Heart left ventricle (tissue), 16 donors: ENCODE measurements at regions not wholly inside any gene's neighbourhood (a gene's known extent, or its start where the extent isn't known, plus 50 kb on each side); places are given as distances from the start of the nearest gene placed in this dataset.

ENCODE experiments used
- ATAC-seq, 4 donors: fragments of 200-7000 bp; cut with Tn5 transposase; one replicate each; pipeline ENCODE4 v1.9.1; 2020 to 2022; ENCODE audit warnings: moderate library complexity in 4 of 4, mild to moderate bottlenecking in 3 of 4, moderate number of reproducible peaks in 1 of 4
- DNase-seq, 5 donors: peaks; one replicate each; pipeline ENCODE4 v3.0.0-alpha.2; 2020
- H3K27ac ChIP-seq, 12 donors: fragments of 200-600 bp; sonication (generic) in 4 of 12; one replicate each; pipeline versions ENCODE4 v1.5.0 to v1.8.0; 2016 to 2022; ENCODE audit warnings: mild to moderate bottlenecking in 2 of 12
- H3K27me3 ChIP-seq, 9 donors: fragments of 200-600 bp; sonication (generic) in 2 of 9; one replicate each; pipeline versions ENCODE4 v1.5.1 to v1.8.0; 2016 to 2022; ENCODE audit warnings: mild to moderate bottlenecking in 3 of 9
- H3K36me3 ChIP-seq, 9 donors: fragments of 200-600 bp; sonication (generic) in 2 of 9; one replicate each; pipeline versions ENCODE4 v1.5.0 to v1.8.0; 2018 to 2022; ENCODE audit warnings: mild to moderate bottlenecking in 2 of 9
- H3K4me1 ChIP-seq, 12 donors: fragments of 200-600 bp; sonication (generic) in 4 of 12; one replicate each; pipeline versions ENCODE4 v1.5.0 to v1.8.0; 2016 to 2022; ENCODE audit warnings: mild to moderate bottlenecking in 3 of 12
- H3K4me3 ChIP-seq, 12 donors: fragments of 200-600 bp; sonication (generic) in 4 of 12; one replicate each; pipeline versions ENCODE4 v1.5.0 to v1.8.0; 2017 to 2022; ENCODE audit warnings: mild to moderate bottlenecking in 9 of 12, moderate library complexity in 4 of 12
- H3K9me3 ChIP-seq, 12 donors: fragments of 200-600 bp; sonication (generic) in 4 of 12; one replicate each; pipeline versions ENCODE4 v1.5.0 to v1.8.0; 2016 to 2022; ENCODE audit warnings: mild to moderate bottlenecking in 1 of 12
- CTCF ChIP-seq, 12 donors: fragments of 200-600 bp; sonication (generic) in 4 of 12; IDR thresholded peaks; one replicate each; pipeline versions ENCODE4 v1.5.0 to v1.8.0; 2018 to 2022; ENCODE audit warnings: antibody characterized with exemption in 12 of 12, mild to moderate bottlenecking in 5 of 12
- POLR2A ChIP-seq, 2 donors: fragments of 450-650 bp; IDR thresholded peaks; one replicate each; pipeline ENCODE4 v1.6.1; 2017; ENCODE audit warnings: antibody characterized with exemption in 2 of 2, mild to moderate bottlenecking in 2 of 2, moderate library complexity in 2 of 2
- WGBS, 4 donors: extraction: QIAGEN DNeasy Blood & Tissue Kit in 2 of 4; methylation state at CpG; one replicate each; pipeline versions ENCODE4 v1.1.5 to v1.1.7; 2013 to 2018; 5-methylcytosine and 5-hydroxymethylcytosine counted together
- intact Hi-C, 10 donors: fragments of 100-400 bp; cut with DNase I; formaldehyde crosslinking; loops; one replicate each; pipeline versions ENCODE4 v1.11.1 to v1.14.2; 2022
- donor health status: ischemic (EF 13 %, LVEDD 7.1; RV severe dilation, severe dysfunction).
- donor health status: healthy with polysubstance abuse.
- donor health status: DM: no; HTN: yes; CAD: no.
- donor health status: DM: no; HTN: no; CAD: no.
- donor health status: ischemic (EF 25% LVEDD 6.9; RV normal size, moderate dysfunction).
- donor health status: ischemic (EF 25% LVEDD 5.7; RV mildly dilated, moderate dysfunction).
- donor health status: healthy.
- donor health status: DM: yes; HTN: yes; CAD: no.
- donor health status: ischemic (EF 35%, LVEDD 5.7; RV mildly dilated, moderate dysfunction).
- donor health status: nonischemic (EF 11% LVEDD 7.7; RV severe dilation, severe dysfunction).
- donor health status: DM: yes; HTN: yes; CAD: no.
- donor health status: PGD.
- donor health status: ischemic (EF 29% LVEDD 5.4; RV normal size, mild dysfunction).
- donor health status: nonischemic (EF 23%, LVEDD 6.1; RV moderate dilation, normal function).

- DNase-seq (no peak), ATAC-seq (no peak)
- TF ChIP-seq POLR2A (IDR thresholded peaks at IDR 0.05) (no peak), CTCF (IDR thresholded peaks at IDR 0.05) (no peak)
- Histone ChIP-seq H3K4me1 (no peaks in the 10 kb centered on the region), H3K4me3 (no peak overlapping the region), H3K27me3 (no peaks in the 10 kb centered on the region), H3K9me3 (peaks cover 0 to 7% (median 0%) of the 10 kb centered on the region in 12 donors), H3K27ac (no peak overlapping the region), H3K36me3 (no peaks in the 10 kb centered on the region)
- 76 to 83% (median 80%) methylated on average over 2 of the region's 2 CpGs for WGBS, 4 donors
- intact Hi-C loops: no loop called here
Measured at GRCh38 chr14:60575008-60575407, 66.1 kb downstream of the SIX6 start.

DNA sequence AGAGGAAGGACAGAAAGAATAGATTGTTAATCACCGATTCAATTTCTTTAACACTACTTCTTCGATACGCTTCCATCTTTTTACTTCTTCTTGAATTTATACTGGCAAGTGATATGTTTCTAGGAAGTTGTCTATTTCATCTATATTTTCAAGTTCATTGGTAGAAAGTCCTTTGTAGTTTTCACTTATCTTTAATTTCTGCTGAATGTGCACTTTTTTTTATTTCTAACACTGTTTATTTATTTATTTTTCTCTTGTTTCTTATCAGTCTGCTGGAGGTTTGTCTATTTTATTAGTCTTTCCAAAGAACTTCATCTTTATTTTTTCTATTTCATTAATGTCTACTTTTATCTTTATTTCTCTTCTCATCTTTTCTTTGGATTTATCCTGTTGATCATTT, 63.6 kb downstream of the SIX1 start:
- TF ChIP-seq CTCF (IDR thresholded peaks at IDR 0.05) (no peak), POLR2A (IDR thresholded peaks at IDR 0.05) (no peak)
- 94 to 99% (median 94%) methylated on average over 3 of the region's 3 CpGs for WGBS, 4 donors
- no peak for ATAC-seq

GRCh38 chr14:60589442-60589841, 59.8 kb downstream of the SIX1 start:
- ATAC-seq (no peak), DNase-seq (no peak)
- no peaks in the 10 kb centered on the region for H3K36me3 ChIP-seq
- 91 to 97% (median 95%) methylated on average over 1 of the region's 1 CpG for WGBS, 4 donors
- TF ChIP-seq POLR2A (IDR thresholded peaks at IDR 0.05) (no peak), CTCF (IDR thresholded peaks at IDR 0.05) (no peak)
- no peak overlapping the region for H3K27ac ChIP-seq
- H3K4me3 ChIP-seq: no peak overlapping the region
- H3K4me1 ChIP-seq: no peaks in the 10 kb centered on the region
- H3K27me3 ChIP-seq: no peaks in the 10 kb centered on the region
- intact Hi-C loops: no loop called here
- H3K9me3 ChIP-seq: no peaks in the 10 kb centered on the region

More for the DNA sequence above, 63.6 kb downstream of the SIX1 start:
- intact Hi-C loops: no loop called here
- Histone ChIP-seq H3K36me3 (no peaks in the 10 kb centered on the region), H3K4me3 (no peak overlapping the region), H3K4me1 (no peaks in the 10 kb centered on the region), H3K9me3 (peaks cover 0 to 5% (median 0%) of the 10 kb centered on the region in 12 donors), H3K27ac (no peak overlapping the region), H3K27me3 (no peaks in the 10 kb centered on the region)
- no peak for DNase-seq

DNA sequence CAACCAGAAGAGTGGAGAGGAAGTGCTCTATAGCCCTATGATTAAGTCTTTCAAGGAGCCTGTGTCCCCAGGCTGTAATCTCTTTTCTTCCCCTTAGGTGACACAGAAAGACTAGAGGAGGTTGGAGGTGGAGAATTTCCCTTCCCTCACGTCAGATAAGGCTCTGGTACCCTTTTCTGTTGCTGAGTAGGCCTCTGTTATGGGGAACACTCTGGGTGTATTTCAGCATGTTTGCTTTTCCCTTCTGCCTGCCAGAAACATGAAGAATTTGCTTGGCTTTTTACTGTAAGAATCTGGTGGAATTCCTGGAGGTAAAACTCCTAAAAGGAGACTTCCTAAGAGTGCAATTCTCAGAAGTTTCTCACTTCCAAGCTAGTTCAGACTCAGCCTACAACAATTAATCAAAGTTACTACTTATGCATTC, 58.3 kb downstream of the SIX1 start:
- intact Hi-C loops: no loop called here
- ATAC-seq: no peak
- 11 to 24% (median 20%) methylated on average over 1 of the region's 1 CpG for WGBS, 4 donors

More for the DNA sequence above, 58.3 kb downstream of the SIX1 start:
- Histone ChIP-seq H3K27me3 (no peaks in the 10 kb centered on the region), H3K27ac (no peak overlapping the region), H3K36me3 (no peaks in the 10 kb centered on the region), H3K4me3 (no peak overlapping the region), H3K4me1 (no peaks in the 10 kb centered on the region), H3K9me3 (no peaks in the 10 kb centered on the region)
- DNase-seq: no peak
- no peak for TF ChIP-seq POLR2A (IDR thresholded peaks at IDR 0.05)
- no peak for TF ChIP-seq CTCF (IDR thresholded peaks at IDR 0.05)
